Hematopoietic multipotent progenitor cell (in vitro differentiated cells): ENCODE measurements at regions not wholly inside any gene's neighbourhood (a gene's known extent, or its start where the extent isn't known, plus 50 kb on each side); places are given as distances from the start of the nearest gene placed in this dataset.
"Not testable (repeated sequence)": the region's sequence is repeated elsewhere in the genome, so short reads cannot be mapped to it uniquely, and the experiment has no call there.

Experiments used
- DNase-seq, 3 donors: peaks; one replicate each; pipeline ENCODE4 v3.0.0-alpha.2; 2011 to 2015; ENCODE audit warnings: low read depth in 2 of 3, low spot score in 2 of 3

DNA sequence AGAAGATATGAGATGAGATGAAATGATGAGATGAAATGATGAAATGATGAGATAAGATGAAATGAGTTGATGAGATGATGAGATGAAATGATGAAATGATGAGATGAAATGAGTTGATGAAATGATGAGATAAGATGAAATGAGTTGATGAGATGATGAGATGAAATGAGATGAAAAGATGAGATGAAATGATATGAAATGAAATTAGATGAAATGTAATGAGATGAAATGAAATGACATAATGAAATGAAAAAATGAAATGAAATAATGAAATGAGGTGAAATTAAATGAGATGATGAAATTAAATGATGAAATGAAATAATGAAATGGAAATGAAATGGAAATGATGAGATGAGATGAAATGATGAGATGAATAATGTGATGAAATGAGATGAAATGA, 231.6 kb downstream of the GOLGA6L6 start:
- not testable (repeated sequence) for DNase-seq

GRCh38 chr15:20309395-20309794, 232.2 kb downstream of the GOLGA6L6 start:
- DNase-seq, result not testable (repeated sequence)

DNA sequence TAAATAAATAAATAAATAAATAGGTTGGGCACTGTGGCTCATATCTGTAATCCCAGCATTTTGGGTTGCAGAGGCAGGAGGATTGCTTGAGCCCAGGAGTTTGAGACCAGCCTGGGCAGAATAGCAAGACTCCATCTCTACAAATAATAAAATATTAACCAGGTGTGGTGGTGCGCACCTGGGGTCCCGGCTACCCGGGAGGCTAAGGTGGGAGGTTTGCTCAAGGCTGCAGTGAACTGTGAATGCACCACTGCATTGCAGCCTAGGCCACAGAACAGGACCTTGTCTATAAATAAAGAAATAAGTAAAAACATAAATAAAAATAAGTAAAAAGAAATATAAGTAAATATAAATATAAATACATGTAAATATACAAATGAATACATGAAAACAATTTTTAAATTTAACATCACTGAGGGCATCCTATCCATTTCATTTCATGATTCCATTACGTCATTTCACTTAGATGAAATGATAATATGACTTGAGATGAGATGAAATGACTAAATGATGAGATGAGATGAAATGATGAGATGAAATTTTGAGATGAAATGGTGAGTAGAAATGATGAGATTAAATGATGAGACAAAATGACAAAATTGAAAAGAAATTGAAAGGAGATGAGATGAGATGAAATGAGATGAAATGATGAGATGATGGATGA, 233.4 kb downstream of the GOLGA6L6 start:
- not testable (repeated sequence) for DNase-seq

- DNase-seq, result not testable (repeated sequence)
Measured at GRCh38 chr15:20307137-20307536, 234.5 kb downstream of the GOLGA6L6 start.

DNA sequence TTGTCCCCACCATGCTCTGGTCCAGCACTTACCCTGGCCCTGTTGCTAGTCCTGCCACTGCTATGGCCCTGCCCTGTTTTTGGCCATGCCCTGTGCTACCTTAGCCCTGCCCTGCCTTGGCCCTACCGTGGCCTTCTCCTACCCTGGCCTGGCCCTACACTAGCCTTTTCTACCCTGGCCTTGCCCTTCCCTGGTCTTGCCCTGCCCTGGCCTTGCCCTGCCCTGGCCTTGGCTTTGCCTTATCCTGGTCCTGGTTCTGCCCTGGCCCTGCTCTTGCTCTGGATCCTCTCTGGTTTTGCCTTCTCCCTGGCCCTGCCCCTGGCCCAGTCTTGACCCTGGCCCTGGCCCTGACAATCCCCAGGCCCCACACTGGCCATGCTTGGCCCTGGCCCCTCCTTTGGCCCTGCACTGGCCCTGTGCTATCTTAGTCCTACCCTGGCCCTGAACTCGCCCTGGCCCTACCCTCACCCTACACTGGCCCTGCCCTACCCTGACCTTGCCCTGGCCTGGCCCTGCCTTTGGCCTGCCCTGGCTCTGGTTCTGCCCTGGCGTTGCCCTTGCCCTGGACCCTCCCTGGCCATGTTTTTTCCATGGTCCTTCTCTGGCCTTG, 235.0 kb downstream of the GOLGA6L6 start:
- not testable (repeated sequence) for DNase-seq

- DNase-seq, result not testable (repeated sequence)
Measured at GRCh38 chr15:20305912-20306311, 235.7 kb downstream of the GOLGA6L6 start.

DNA sequence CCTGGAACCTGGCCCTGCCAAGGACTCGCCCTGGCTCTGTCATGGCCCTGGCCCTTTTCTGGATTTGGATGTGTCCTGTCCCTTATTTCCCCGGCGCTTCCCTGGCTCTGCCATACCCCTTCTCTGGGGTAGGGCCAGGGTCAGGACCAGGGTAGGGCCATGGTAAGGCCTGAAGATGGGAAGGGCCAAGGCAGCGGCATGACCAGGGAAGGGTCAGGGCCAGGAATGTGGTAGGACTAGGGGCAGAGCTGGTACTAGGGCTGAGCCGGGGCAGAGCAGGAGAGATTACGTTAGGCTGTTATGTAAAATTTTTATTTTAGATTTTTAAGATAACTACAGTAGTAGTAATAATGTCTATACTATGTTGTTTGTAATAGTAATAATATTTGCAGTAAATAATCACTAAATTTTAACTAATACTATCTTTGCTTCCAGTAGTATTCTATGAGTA, 236.6 kb downstream of the GOLGA6L6 start:
- DNase-seq, result not testable (repeated sequence)

DNA sequence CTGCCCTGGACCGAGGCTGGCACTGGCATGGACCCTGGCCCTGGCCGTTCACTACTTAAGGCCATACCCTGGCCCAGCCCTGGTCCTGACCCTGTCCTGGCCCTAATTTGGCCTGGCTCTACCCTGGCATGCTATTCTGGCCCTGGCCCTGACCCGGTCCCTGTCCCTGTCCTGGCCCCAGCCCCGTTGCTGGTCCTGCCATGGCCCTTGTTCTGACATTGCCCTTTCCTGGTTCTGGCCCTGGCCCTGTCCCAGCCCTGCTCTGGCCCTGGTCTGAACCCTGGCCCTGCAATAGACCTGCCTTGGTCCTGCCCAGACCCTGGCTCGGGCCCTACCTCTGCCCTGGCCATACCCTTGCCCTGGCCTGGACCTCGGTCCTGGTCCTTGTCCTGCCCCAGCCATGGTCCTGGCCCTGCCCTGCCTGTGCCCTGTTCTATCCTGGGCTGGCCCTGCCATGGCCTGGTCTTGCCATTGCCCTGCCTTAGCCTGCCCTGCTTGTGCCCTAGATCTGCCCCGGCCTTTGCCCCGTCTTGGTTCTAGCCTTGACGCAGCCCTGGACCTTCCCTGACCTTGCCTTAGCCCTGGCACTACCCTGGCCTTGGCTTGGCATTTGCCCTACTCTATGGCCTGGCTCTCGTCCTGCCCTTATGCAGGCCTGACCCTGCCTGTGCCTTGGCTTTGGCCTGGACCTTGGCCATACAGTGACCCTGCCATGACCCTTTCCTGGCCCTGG, 237.2 kb downstream of the GOLGA6L6 start:
- not testable (repeated sequence) for DNase-seq

- not testable (repeated sequence) for DNase-seq
Measured at GRCh38 chr15:20303248-20304171, 238.1 kb downstream of the GOLGA6L6 start.

- not testable (repeated sequence) for DNase-seq
Measured at GRCh38 chr15:20302141-20303069, 239.2 kb downstream of the GOLGA6L6 start.

DNA sequence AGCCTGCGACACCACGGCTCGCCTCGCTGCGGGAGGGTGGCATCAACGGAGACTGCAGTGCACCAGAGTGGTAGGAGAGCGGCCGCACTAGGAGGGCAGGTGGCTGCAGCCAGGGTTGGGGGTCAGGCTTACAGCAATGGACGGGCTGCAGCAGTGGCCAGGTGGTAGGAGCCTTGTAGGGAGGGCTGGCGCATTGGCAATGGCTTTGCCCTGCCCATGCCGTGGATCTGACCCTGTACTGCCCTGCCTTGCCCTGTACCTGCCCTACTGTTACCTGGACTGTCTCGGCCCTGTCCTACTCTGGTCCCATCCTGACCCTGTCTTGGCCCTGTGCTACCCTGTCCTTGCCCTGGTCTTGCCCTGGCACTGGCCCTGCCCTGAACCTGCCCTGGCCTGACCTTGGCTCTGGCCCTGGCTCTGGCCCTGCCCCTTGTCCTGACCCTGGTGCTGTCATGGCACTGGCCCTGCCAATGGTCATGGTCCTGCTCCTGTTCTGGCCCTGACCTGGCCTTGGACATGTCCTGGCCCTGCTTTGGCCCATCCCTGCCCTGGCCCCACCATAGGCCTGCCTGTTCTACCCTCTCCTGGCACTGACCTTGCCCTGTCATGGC, 240.0 kb downstream of the GOLGA6L6 start:
- not testable (repeated sequence) for DNase-seq

GRCh38 chr15:20301041-20301390, 240.6 kb downstream of the GOLGA6L6 start:
- not testable (repeated sequence) for DNase-seq

DNA sequence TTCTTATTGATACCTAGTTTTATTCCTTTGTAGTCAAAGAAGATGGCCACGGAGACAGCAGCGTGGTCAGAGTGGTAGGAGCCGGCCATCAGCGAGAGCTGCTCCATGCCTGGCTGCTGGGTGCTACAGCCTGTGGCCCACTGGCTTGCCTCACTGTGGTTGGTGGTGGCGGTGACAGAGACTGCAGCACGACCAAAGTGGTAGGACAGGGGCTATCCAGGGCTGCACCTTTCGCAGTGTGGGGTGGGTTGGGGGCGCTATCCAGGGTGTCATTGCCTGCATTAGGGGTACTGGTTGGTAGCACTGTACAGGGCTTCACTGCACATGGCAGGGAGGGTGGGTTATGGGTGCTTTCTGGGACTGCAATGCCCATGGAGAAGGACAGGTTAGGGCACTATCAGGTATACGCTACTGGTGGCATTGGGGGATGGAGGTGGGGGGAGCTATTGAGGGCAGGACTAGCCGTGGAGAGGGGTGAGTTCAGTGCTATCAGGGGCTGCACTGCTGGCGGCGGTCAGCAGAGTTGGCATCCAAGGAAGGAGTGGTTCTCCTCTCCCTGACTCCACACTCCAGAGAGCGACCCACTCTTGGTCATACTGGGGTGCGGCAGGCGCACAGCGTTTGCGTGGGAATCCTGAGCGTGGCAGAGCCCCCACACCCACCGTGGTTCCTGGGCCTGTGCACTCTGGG, 241.1 kb downstream of the GOLGA6L6 start:
- not testable (repeated sequence) for DNase-seq

- DNase-seq, result not testable (repeated sequence)
Measured at GRCh38 chr15:20297603-20298123, 243.9 kb downstream of the GOLGA6L6 start.

DNA sequence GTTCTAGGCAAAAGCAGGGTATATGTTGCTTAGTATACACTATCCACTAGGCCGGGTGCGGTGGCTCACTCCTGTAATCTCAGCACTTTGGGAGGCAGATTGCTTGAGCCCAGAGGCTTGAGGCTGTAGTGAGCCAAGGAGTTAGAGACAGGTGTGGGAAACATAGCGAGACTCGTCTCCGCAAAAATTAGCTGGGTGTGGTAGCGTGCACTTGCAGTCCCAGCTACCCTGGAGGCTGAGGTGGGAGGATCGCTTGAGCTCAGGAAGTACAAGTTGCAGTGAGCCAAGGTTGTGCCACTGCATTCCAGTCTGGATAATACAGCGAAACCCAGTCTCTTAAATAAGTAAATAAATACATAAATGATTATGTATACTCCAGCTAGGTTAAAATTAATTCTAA, 245.3 kb downstream of the GOLGA6L6 start:
- DNase-seq, result not testable (repeated sequence)

GRCh38 chr15:20295238-20295811, 246.3 kb downstream of the GOLGA6L6 start:
- DNase-seq, result no peak

- DNase-seq, result no peak
Measured at GRCh38 chr15:20294651-20295237, 246.9 kb downstream of the GOLGA6L6 start.
